Loucy (cell line): ENCODE measurements at regions not wholly inside any gene's neighbourhood (a gene's known extent, or its start where the extent isn't known, plus 50 kb on each side); places are given as distances from the start of the nearest gene placed in this dataset.
"Not testable (repeated sequence)": the region's sequence is repeated elsewhere in the genome, so short reads cannot be mapped to it uniquely, and the experiment has no call there.

Experiments
- H2AFZ ChIP-seq: fragments of 200-600 bp; sonication (generic); 2 replicates; pipeline ENCODE4 v1.6.0; 2016; ENCODE audit warnings: antibody characterized with exemption, mild to moderate bottlenecking, low read length, moderate library complexity
- H3F3A ChIP-seq: fragments of 200-600 bp; 2 replicates; pipeline ENCODE4 v1.6.0; 2016; ENCODE audit warnings: antibody characterized with exemption, low read depth, mild to moderate bottlenecking
- H3K27me3 ChIP-seq: fragments of 200-600 bp; sonication (generic); 2 replicates; pipeline ENCODE4 v1.6.1; 2014; ENCODE audit warnings: low read length, mild to moderate bottlenecking; ENCODE audit not compliant: insufficient read depth, poor library complexity, severe bottlenecking
- H3K36me3 ChIP-seq: fragments of 200-600 bp; sonication (generic); 2 replicates; pipeline ENCODE4 v1.6.1; 2016; ENCODE audit warnings: low read length; ENCODE audit not compliant: insufficient read depth
- H3K4me1 ChIP-seq: fragments of 200-600 bp; sonication (generic); 2 replicates; pipeline ENCODE4 v1.5.1; 2014; ENCODE audit warnings: low read length, mild to moderate bottlenecking; ENCODE audit not compliant: insufficient read depth, poor library complexity, severe bottlenecking
- H3K4me2 ChIP-seq: fragments of 200-600 bp; sonication (generic); 2 replicates; pipeline ENCODE4 v1.6.0; 2014; ENCODE audit warnings: antibody characterized with exemption, low read length, low read depth, mild to moderate bottlenecking; ENCODE audit not compliant: poor library complexity, severe bottlenecking
- H3K4me3 ChIP-seq: fragments of 200-600 bp; sonication (generic); 2 replicates; pipeline ENCODE4 v1.5.1; 2014; ENCODE audit warnings: low read length, mild to moderate bottlenecking, mixed read lengths; ENCODE audit not compliant: poor library complexity, severe bottlenecking
- H3K79me2 ChIP-seq: fragments of 200-600 bp; sonication (generic); 2 replicates; pipeline ENCODE4 v1.6.1; 2014; ENCODE audit warnings: low read length; ENCODE audit not compliant: insufficient read depth
- H3K9ac ChIP-seq: fragments of 200-600 bp; sonication (generic); 2 replicates; pipeline ENCODE4 v1.6.0; 2014; ENCODE audit warnings: mild to moderate bottlenecking, low read depth, low read length, moderate library complexity; ENCODE audit not compliant: poor library complexity, severe bottlenecking
- H3K9me2 ChIP-seq: fragments of 200-600 bp; sonication (generic); replicated peaks from 2 replicates; pipeline ENCODE4 v1.6.1; 2016; ENCODE audit warnings: low read depth, low read length, mixed read lengths
- H3K9me3 ChIP-seq: fragments of 200-600 bp; sonication (generic); 2 replicates; pipeline ENCODE4 v1.6.1; 2014; ENCODE audit warnings: mild to moderate bottlenecking, antibody characterized with exemption, low read length, low read depth; ENCODE audit not compliant: insufficient read depth
- H4K20me1 ChIP-seq: fragments of 200-600 bp; sonication (generic); 2 replicates; pipeline ENCODE4 v1.6.0; 2014; ENCODE audit warnings: antibody characterized with exemption, low read length, mild to moderate bottlenecking; ENCODE audit not compliant: insufficient read depth, poor library complexity, severe bottlenecking

GRCh38 chr20:53863923-53864641, 206.3 kb downstream of the BCAS1 start:
- not testable (repeated sequence) for H3K4me2 ChIP-seq, H3K27me3 ChIP-seq, H2AFZ ChIP-seq, H3K79me2 ChIP-seq, H3K9me2 ChIP-seq, H3K4me3 ChIP-seq, H3K36me3 ChIP-seq, H3F3A ChIP-seq, H3K9me3 ChIP-seq, H3K9ac ChIP-seq, H4K20me1 ChIP-seq
- H3K4me1 ChIP-seq, result peaks cover 29% of the 10 kb centered on the region

- H3K4me3 ChIP-seq, H3K36me3 ChIP-seq, H3K9ac ChIP-seq, H3F3A ChIP-seq, H3K9me2 ChIP-seq, H3K9me3 ChIP-seq, H2AFZ ChIP-seq, H4K20me1 ChIP-seq, H3K79me2 ChIP-seq, H3K4me2 ChIP-seq, H3K27me3 ChIP-seq: not testable (repeated sequence)
- H3K4me1 ChIP-seq, result peaks cover 29% of the 10 kb centered on the region
These were observed 206.9 kb downstream of the BCAS1 start for GRCh38 chr20:53863535-53863922.

GRCh38 chr20:53863039-53863438, 207.4 kb downstream of the BCAS1 start:
- H3K36me3 ChIP-seq, H3F3A ChIP-seq, H3K9me2 ChIP-seq, H3K9ac ChIP-seq, H2AFZ ChIP-seq, H3K4me3 ChIP-seq, H3K27me3 ChIP-seq, H3K9me3 ChIP-seq, H3K4me2 ChIP-seq, H3K79me2 ChIP-seq, H4K20me1 ChIP-seq: not testable (repeated sequence)
- H3K4me1 ChIP-seq, result peaks cover 31% of the 10 kb centered on the region

DNA sequence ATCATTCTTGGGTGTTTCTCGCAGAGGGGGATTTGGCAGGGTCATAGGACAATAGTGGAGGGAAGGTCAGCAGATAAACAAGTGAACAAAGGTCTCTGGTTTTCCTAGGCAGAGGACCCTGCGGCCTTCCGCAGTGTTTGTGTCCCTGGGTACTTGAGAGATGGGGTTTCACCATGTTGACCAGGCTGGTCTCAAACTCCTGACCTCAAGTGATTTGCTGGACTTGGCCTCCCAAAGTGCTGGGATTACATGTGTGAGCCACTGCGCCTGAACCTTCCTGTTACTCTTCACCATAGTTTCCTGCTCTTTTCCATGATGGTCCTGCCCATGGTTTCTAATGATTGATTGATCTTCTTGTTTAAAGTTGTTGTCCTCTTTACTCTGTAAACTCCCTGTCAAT, 207.9 kb downstream of the BCAS1 start:
- not testable (repeated sequence) for H3K79me2 ChIP-seq, H3F3A ChIP-seq, H3K4me3 ChIP-seq, H3K9me2 ChIP-seq, H4K20me1 ChIP-seq, H3K9me3 ChIP-seq, H3K27me3 ChIP-seq, H3K9ac ChIP-seq, H3K36me3 ChIP-seq, H2AFZ ChIP-seq, H3K4me2 ChIP-seq
- H3K4me1 ChIP-seq, result peaks cover 32% of the 10 kb centered on the region

- not testable (repeated sequence) for H3K27me3 ChIP-seq, H3K9ac ChIP-seq, H3K79me2 ChIP-seq, H3F3A ChIP-seq, H2AFZ ChIP-seq, H3K4me3 ChIP-seq, H3K4me2 ChIP-seq, H3K36me3 ChIP-seq, H4K20me1 ChIP-seq, H3K9me2 ChIP-seq, H3K9me3 ChIP-seq
- peaks cover 32% of the 10 kb centered on the region for H3K4me1 ChIP-seq
These were observed 208.3 kb downstream of the BCAS1 start for GRCh38 chr20:53862136-53862397.
